GM18508 (cell line): ENCODE measurements at regions not wholly inside any gene's neighbourhood (a gene's known extent, or its start where the extent isn't known, plus 50 kb on each side); places are given as distances from the start of the nearest gene placed in this dataset.

ENCODE experiments used
- ATAC-seq: cut with Tn5 transposase; IDR thresholded peaks from one replicate; pipeline ENCODE4 v1.9.1; 2021; ENCODE audit warnings: moderate number of reproducible peaks; ENCODE audit not compliant: insufficient read depth, unreplicated experiment

DNA sequence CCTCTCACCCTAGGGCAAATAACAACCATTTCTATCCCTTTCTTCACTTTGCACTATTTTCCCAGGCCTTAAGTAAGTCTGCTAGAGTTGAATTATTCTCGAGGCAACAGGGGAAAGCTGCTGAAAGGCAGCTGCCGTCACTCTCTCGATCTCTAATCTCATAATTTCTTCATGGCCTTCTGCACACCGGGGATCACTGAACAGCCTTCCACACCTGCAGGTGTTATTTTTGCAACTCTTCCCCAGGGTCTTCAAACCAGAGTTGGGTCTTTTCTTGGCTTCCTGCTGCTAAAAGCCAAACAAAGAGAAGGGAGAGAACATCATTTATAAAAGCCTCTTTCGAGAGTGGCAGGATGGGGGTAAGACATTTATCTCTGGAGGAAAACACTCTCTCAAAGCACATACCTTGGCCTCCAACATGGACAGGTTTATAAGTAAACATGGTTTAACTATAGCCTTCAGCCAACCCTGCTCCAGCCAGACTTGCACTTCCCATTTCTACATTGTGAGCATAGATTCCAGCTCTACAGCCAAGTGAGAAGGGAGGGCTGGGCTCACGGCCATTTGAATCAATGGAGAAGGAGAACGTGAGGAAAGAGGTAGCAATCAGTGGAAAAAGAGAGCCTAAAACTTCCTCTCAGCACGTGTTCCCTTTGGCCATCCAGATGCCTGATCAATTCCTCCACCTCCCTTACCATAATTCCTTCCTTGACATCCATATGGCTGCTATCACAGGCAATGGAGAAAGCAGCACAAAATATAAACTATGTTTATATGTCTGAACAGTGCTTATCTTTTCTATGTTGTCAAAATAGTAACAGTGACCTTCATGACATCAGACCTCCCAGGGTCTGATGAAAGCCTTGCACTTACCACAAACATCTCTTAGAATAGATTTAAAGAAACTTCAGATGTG is 464.9 kb downstream of the TLE1 start:
- ATAC-seq: no peak

GRCh38 chr9:81214975-81215374 is 474.4 kb downstream of the TLE1 start:
- ATAC-seq: no peak

DNA sequence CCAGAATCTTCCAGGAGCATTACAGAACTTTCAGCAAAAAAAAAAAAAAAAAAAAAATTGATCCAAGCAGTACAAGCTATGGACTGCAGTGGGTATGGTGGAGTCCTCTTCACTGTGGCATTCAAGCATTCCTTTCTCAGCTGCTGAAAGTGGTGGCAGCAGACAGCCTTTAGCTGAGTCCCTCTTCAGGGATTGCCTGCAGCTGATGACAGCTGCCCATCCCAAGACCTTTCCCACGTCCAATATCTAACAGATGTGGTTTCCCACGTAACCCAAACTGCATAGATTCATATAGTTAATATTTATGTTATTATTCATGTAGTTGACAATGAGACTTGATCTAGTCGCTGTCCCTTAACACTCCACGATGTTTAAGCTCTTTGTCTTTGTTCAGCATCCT is 475.9 kb downstream of the TLE1 start:
- ATAC-seq: no peak

GRCh38 chr9:81211741-81212140 is 477.6 kb downstream of the TLE1 start:
- ATAC-seq: no peak

DNA sequence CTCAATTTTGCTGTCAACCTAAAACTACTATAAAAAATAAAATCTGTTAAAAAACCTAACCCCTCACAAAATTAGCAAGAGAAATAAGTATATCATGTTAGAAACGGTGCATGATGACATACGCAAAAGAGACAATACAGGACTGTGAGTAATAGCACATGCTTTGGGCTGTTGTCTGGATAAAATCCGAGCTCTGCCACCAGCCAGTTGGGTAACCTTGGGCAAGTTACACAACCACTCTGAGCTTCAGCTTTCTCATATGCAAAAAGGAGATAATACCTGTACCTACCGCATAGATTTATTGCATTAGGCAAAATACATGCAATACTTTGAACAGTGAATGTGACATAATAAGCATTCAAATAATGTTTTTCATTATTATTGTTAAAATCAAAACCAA is 481.7 kb downstream of the TLE1 start:
- ATAC-seq: no peak

GRCh38 chr9:81202292-81202691 is 487.1 kb downstream of the TLE1 start:
- ATAC-seq: no peak

DNA sequence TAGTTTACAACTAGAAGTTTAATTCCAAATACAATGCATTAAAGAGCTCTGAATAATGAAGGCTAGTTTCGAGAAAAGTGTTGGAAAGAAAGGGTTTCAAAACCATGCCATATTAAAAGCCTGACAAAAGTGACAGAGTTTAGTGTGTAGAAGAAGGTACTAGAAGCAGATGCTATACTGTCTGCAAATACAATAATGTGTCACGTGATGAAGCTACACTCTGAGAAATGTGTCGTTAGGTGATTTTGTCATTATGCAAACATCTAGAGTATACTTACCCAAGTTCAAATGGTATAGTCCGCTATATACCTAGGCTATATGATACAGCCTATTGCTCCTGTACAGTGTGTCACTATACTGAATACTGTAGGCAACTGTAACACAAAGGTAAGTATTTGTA is 494.1 kb downstream of the TLE1 start:
- ATAC-seq: no peak

DNA sequence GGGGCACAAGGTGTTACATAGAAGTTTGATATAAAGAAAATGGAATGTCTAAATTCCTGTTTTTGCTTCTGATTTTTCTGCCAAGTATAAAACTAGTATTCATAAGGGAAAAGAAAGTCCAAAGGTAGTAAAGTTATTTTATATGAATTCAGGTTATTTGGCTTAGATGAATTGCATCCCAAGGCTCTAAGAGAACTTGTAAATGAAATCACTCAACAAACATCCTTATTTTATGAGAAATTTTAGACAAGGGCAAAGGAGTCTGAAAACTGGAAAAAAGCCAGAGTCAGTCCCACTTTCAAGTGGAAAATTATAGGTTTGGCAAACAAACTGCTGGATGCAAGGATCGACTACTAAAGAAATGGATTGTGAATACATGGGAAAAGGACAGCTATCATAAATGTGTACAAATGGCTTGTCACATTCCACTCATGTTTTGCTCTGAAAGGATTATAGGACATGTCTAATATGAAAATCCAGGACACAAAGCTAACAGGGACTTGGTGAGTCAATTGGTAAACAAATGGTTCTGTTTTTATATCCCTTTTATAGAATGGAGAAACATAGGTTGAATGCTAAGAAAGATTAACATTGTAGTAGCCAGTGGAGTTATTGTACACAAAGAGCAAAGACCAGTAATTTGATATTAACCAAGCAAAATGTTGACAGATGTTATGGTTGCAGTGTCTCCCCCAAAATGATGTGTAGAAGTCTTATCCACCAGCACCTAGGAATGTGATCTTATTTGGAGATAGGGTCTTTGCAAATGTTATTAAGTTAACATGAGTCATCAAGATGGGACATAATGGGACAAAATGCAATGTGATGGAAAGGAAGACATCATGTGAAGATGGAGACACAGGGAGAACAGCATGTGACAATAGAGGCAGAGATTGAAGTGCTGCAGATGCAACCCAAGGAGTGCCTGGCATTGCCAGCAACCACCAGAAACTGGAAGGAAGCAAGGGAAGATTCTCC is 495.7 kb downstream of the TLE1 start:
- no peak for ATAC-seq

DNA sequence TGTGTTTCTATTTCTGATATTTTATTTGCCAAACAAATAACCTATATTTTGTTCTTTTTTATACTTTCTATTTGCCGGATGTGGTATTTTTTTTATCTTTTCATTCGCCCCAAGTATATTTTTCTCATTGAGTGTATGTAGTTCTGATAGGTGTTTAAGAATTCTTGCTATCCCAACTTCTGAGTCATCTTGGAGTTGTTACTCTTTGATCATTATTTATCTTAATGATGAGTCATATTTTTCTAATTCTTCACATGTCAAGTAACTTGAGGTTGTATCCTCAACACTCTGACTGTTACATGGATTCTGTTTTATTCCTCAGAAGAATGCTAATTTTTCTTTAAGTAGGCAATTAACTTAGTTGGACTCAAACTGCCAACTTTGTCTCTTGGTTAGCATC is 498.1 kb downstream of the TLE1 start:
- ATAC-seq: no peak

DNA sequence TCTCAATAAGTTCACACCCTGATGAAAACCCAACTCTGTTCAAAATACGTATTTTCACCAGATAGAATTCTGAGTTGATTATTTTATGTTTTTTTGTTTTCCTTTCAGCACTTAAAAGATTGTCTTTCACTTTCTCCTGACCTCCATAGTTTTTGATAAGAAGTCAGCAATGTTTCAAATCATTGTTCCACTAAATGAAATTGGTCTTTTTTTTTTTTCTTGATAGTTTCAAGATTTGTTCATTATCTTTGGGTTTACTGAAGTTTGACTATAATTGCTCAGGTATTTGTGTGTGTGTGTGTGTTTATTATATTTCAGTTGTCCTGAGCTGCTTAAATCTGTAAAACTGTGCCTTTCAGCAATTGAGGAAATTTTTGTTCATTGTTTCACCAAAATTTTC is 498.7 kb downstream of the TLE1 start:
- ATAC-seq: no peak

- ATAC-seq: no peak
These were observed 505.6 kb downstream of the TLE1 start for GRCh38 chr9:81183761-81184160.

- no peak for ATAC-seq
These were observed 506.9 kb downstream of the TLE1 start for GRCh38 chr9:81182431-81182830.

DNA sequence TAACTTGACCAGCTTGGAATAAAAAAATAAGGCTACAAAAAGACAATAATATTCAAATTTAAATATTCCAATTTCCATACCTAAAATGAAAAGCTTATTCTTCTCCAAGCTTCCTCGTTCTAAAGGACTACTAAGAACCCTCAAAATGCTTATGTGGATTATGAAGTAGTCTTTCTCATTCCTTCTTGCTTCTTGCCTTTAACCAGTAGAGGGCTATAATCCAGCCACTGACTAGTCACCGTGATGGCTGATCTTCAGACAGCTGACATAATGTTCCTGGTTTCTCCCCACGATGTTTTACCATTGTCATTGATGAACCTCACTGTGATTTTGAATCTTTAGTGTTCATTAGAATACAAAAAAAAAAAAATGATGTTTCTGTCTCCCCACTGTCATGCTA is 515.3 kb downstream of the TLE1 start:
- no peak for ATAC-seq

GRCh38 chr9:81171689-81172088 is 517.7 kb downstream of the TLE1 start:
- no peak for ATAC-seq

- no peak for ATAC-seq
These were observed 527.0 kb downstream of the TLE1 start for GRCh38 chr9:81162361-81162760.

DNA sequence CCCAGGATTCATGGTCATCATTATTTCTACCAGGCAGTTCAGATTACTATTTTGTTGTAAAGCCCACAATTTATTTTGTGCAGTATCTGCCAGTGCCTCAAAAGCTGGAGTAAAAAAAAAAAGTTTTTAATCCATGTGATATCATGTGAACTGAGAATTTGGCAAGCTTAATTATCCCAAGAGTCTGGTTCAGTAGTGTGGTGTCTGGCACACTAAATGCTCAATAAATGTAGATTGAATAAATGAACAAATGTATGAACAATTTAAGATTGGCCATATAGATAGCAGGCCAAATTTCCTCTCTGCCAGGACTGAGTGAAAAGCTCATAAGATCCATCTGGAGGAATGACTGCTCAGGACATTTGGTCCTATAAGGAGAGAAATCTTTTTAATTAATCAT is 533.0 kb downstream of the TLE1 start:
- ATAC-seq: no peak

- ATAC-seq: no peak
These were observed 539.2 kb downstream of the TLE1 start for GRCh38 chr9:81150016-81150625.

GRCh38 chr9:81146684-81147337 is 542.5 kb downstream of the TLE1 start:
- no peak for ATAC-seq

- ATAC-seq: no peak
These were observed 543.1 kb downstream of the TLE1 start for GRCh38 chr9:81146241-81146640.

DNA sequence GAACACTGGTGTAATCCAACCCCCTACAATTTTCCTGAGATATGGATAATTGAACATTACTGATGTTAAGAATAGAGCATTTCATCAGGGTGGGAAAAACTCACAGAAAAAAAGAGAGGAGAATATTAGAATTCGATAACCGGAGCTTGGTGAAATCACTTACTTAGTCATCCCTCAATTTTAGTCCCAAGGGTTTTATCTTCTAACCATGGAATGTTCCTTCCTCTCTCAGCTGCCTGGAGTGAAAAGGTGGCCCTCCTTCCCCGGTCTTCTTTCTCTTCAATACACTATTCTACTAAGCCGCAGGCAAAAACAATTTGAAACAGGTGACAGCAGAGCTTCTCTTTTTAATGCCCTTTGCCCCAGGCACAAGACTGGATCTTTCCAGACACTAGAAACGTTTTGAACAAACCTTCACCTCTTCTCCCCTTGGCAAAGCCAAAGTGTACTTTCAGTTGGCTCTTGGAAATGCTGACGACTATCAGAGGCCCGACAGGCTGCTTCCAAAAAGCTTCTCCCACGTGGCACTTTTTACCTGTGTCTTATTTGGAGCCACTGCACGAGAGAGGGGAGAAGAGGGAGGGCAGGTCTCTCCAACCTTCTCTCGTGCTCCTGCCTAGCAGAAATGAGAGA is 543.9 kb downstream of the TLE1 start:
- no peak for ATAC-seq
